SK-N-SH treated with all-trans-retinoic acid at 6 μM for 48 hours (cell line): ENCODE measurements at regions not wholly inside any gene's neighbourhood (a gene's known extent, or its start where the extent isn't known, plus 50 kb on each side); places are given as distances from the start of the nearest gene placed in this dataset.

ENCODE experiments used
- ARNTL ChIP-seq: fragments of 450-650 bp; formaldehyde crosslinking; IDR thresholded peaks from 2 replicates; pipeline ENCODE4 v1.5.0; 2020; ENCODE audit warnings: low read depth, mild to moderate bottlenecking, moderate library complexity, borderline replicate concordance
- CSRNP3 ChIP-seq: fragments of 250-450 bp; sonication (Bioruptor Pico); IDR thresholded peaks from 2 replicates; pipeline ENCODE4 v1.5.1; 2021; ENCODE audit warnings: mild to moderate bottlenecking, moderate library complexity
- ESRRG ChIP-seq: fragments of 250-450 bp; sonication (Bioruptor Pico); IDR thresholded peaks from 2 replicates; pipeline ENCODE4 v1.6.1; 2021; ENCODE audit warnings: mild to moderate bottlenecking
- PATZ1 ChIP-seq: fragments of 250-450 bp; sonication (Bioruptor Pico); IDR thresholded peaks from 2 replicates; pipeline ENCODE4 v1.8.0; 2020; ENCODE audit warnings: mild to moderate bottlenecking, moderate library complexity, borderline replicate concordance
- RARB ChIP-seq: fragments of 250-450 bp; sonication (Bioruptor Pico); IDR thresholded peaks from 2 replicates; pipeline ENCODE4 v1.8.0; 2021; ENCODE audit warnings: mild to moderate bottlenecking, moderate library complexity
- TOX ChIP-seq: fragments of 250-450 bp; sonication (Bioruptor Pico); IDR thresholded peaks from 2 replicates; pipeline ENCODE4 v1.8.0; 2021; ENCODE audit warnings: mild to moderate bottlenecking, moderate library complexity, borderline replicate concordance
- ZC3H10 ChIP-seq: fragments of 250-450 bp; sonication (Bioruptor Pico); IDR thresholded peaks from 2 replicates; pipeline ENCODE4 v1.5.1; 2021; ENCODE audit warnings: mild to moderate bottlenecking, moderate library complexity
- ZFP3 ChIP-seq: fragments of 250-450 bp; sonication (Bioruptor Pico); IDR thresholded peaks from 2 replicates; pipeline ENCODE4 v1.5.0; 2020; ENCODE audit warnings: mild to moderate bottlenecking, moderate library complexity
- ZFP30 ChIP-seq: fragments of 450-650 bp; formaldehyde crosslinking; IDR thresholded peaks from 2 replicates; pipeline ENCODE4 v1.5.0; 2022; ENCODE audit warnings: mild to moderate bottlenecking, moderate library complexity
- TF ChIP-seq, protein P1 (sequence below): fragments of 250-450 bp; sonication (Bioruptor Pico); IDR thresholded peaks from 2 replicates; pipeline ENCODE4 v1.5.1; 2020; ENCODE audit warnings: low read depth, mild to moderate bottlenecking, moderate library complexity

DNA sequence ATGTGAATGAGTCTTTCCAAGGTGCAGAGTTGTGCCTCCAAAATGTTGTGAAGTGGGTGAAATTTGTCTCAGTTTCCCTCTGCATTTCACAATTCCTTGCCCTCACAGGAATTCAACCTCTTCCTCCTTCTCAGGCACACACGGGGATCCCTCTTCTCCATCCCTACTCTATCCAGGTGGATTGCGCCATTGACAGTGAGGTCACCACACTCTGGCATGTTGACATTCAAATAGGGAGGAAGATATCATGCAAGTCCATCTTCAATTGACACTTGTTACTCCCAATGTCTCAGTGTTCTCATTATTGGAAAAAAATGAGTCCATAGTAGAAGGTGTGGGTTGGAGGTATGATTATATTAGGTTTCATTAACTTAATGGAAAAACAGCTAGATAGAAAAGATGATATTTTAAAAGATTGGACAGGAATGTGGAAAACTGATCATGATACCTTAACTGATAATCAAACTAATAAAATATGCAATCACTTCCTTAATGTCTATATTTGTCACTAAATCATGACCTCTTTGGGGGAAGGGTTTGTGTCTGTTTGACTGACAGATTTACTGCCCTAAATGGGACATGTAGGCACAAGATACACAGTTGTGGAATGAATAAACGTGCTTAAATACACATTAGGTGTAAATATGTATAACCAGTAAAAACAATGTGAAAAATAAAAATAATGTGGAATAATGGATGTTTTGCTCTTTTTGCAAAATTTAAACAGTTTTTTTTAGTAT lies 213.8 kb upstream of the SLC8A1 start:
- TF ChIP-seq PATZ1 (no peak), ARNTL (CRISPR knock-in tag) (no peak), ZFP30 (no peak), ESRRG (no peak), ZFP3 (CRISPR knock-in tag) (no peak), TOX (CRISPR knock-in tag) (no peak), RARB (CRISPR knock-in tag) (no peak), CSRNP3 (CRISPR knock-in tag) (no peak), ZC3H10 (CRISPR knock-in tag) (no peak)
- TF ChIP-seq, protein P1, sequence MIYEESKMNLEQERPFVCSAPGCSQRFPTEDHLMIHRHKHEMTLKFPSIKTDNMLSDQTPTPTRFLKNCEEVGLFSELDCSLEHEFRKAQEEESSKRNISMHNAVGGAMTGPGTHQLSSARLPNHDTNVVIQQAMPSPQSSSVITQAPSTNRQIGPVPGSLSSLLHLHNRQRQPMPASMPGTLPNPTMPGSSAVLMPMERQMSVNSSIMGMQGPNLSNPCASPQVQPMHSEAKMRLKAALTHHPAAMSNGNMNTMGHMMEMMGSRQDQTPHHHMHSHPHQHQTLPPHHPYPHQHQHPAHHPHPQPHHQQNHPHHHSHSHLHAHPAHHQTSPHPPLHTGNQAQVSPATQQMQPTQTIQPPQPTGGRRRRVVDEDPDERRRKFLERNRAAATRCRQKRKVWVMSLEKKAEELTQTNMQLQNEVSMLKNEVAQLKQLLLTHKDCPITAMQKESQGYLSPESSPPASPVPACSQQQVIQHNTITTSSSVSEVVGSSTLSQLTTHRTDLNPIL (CRISPR knock-in tag) = no peak
